ENCODE measurements at regions not wholly inside any gene's neighbourhood (a gene's known extent, or its start where the extent isn't known, plus 50 kb on each side); places are given as distances from the start of the nearest gene placed in this dataset.

DNA sequence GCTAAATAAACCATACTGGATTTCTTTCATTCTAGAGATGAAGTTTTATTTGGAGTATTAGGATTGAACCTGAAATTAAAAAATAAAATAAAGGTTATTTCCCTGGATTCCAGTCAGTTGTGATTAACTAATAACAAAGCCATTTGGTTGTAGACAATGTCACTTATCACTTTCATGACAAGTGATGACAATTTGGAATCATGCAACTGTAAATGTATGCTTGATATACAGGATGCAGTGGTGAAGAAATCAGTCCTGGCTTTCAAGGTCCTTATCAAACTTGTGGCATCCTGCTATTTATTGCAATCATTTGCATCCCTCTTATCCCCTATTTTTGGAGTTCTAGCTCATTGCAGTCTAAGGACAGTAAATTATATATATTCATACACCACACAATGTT is 425.2 kb downstream of the CHL1 start:
- no peak overlapping the region for H3K4me3 ChIP-seq (replicated peaks in 1 of 2; ENCODE audit: low read depth in 2 of 2, low read length in 2 of 2)
- no peak for DNase-seq (ENCODE audit: low read depth in 2 of 2)
- TF ChIP-seq CTCF (IDR thresholded peaks at IDR 0.05; ENCODE audit: low read depth, low read length), result no peak

DNA sequence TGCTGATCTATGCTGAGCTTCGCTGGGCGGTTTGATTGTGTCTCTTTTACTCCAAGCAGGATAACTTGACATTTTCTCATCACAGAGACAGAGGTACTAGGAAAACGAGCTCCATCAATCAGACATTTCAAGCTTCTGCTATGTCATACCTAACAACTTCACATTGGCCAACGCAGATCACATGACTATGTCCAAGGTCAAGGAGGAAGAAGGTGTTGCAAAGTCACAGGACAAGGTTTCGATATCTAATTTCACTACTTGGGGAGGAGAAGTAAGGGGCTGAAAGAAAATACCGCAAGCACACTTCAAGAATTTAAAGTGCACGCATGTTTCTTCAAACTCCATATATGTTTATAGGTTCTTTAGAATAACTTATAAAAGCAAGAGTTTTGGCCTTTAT is 425.8 kb downstream of the CHL1 start:
- TF ChIP-seq CTCF (IDR thresholded peaks at IDR 0.05; ENCODE audit: low read depth, low read length), result no peak
- no peak overlapping the region for H3K4me3 ChIP-seq (replicated peaks in 1 of 2; ENCODE audit: low read depth in 2 of 2, low read length in 2 of 2)
- no peak for DNase-seq (ENCODE audit: low read depth in 2 of 2)

DNA sequence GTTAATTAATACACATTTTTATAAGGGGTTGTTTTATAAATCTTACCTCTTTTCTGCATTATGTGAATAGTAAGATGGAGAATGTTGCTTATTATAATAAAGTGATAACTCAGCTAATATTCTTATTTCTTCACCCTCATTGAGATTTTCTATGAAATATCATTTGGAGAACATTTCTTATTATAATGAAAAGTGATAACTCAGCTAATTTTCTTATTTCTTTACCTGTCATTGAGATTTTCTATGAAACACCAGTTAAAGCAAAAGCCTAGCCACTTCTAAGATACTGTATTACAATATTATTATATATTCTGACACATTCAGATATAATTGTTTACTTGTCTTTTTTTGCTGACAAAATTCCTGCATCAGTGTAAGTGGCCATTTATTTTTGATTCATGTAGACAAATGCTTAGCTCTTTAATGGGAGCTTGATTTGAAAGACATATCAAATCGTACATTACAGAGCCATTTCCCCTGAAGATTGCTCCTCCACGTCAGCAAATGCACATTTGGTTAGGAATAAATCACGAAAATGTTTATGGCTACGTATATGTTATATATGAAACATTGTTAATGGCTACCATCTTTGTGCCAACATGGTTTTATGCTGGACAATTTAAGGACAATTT is 427.5 kb downstream of the CHL1 start:
- no peak for TF ChIP-seq CTCF (IDR thresholded peaks at IDR 0.05; ENCODE audit: low read depth, low read length)
- no peak for DNase-seq (ENCODE audit: low read depth in 2 of 2)
- H3K4me3 ChIP-seq (replicated peaks in 1 of 2; ENCODE audit: low read depth in 2 of 2, low read length in 2 of 2), result no peak overlapping the region

GRCh38 chr3:632571-633170 is 436.1 kb downstream of the CHL1 start:
- DNase-seq (ENCODE audit: low read depth in 2 of 2), result peak; percentile 37 to 70
- TF ChIP-seq CTCF (IDR thresholded peaks at IDR 0.05; ENCODE audit: low read depth, low read length), result peak; percentile 63
- H3K4me3 ChIP-seq (replicated peaks in 1 of 2; ENCODE audit: low read depth in 2 of 2, low read length in 2 of 2), result no peak overlapping the region

GRCh38 chr3:634511-634910 is 437.9 kb downstream of the CHL1 start:
- no peak overlapping the region for H3K4me3 ChIP-seq (replicated peaks in 1 of 2; ENCODE audit: low read depth in 2 of 2, low read length in 2 of 2)
- no peak for DNase-seq (ENCODE audit: low read depth in 2 of 2)
- TF ChIP-seq CTCF (IDR thresholded peaks at IDR 0.05; ENCODE audit: low read depth, low read length), result no peak

GRCh38 chr3:635393-635792 is 438.8 kb downstream of the CHL1 start:
- DNase-seq (ENCODE audit: low read depth in 2 of 2), result no peak
- no peak overlapping the region for H3K4me3 ChIP-seq (replicated peaks in 1 of 2; ENCODE audit: low read depth in 2 of 2, low read length in 2 of 2)
- TF ChIP-seq CTCF (IDR thresholded peaks at IDR 0.05; ENCODE audit: low read depth, low read length), result no peak

- TF ChIP-seq CTCF (IDR thresholded peaks at IDR 0.05; ENCODE audit: low read depth, low read length), result no peak
- DNase-seq (ENCODE audit: low read depth in 2 of 2), result no peak
- no peak overlapping the region for H3K4me3 ChIP-seq (replicated peaks in 1 of 2; ENCODE audit: low read depth in 2 of 2, low read length in 2 of 2)
Observed at GRCh38 chr3:643376-643775, 446.8 kb downstream of the CHL1 start.
